Cardiac septum (tissue), 1 donor: ENCODE measurements at regions not wholly inside any gene's neighbourhood (a gene's known extent, or its start where the extent isn't known, plus 50 kb on each side); places are given as distances from the start of the nearest gene placed in this dataset.
"Not testable (repeated sequence)": the region's sequence is repeated elsewhere in the genome, so short reads cannot be mapped to it uniquely, and the experiment has no call there.

ENCODE experiments used
- DNase-seq: peaks from one replicate; pipeline ENCODE4 v3.0.0-alpha.2; 2020; ENCODE audit warnings: low spot score
- intact Hi-C: fragments of 100-400 bp; cut with DNase I; formaldehyde crosslinking; loops from one replicate; pipeline ENCODE4 v1.14.0; 2022
- donor health status: DM: no; HTN: no; CAD: no.

GRCh38 chr17:34755981-34756636, 176.7 kb downstream of the TMEM132E start:
- peak; percentile 50 for DNase-seq
- intact Hi-C loops = no loop called here

GRCh38 chr17:34755371-34755770, 176.0 kb downstream of the TMEM132E start:
- DNase-seq = no peak
- intact Hi-C loops = no loop called here

- intact Hi-C loops = no loop called here
- no peak for DNase-seq
Observed at GRCh38 chr17:34750004-34750403, 170.6 kb downstream of the TMEM132E start.

GRCh38 chr17:34741967-34742366, 162.6 kb downstream of the TMEM132E start:
- intact Hi-C loops = no loop called here
- DNase-seq = peak; percentile 46

- peak; percentile 54 for DNase-seq
- intact Hi-C loops = no loop called here
Observed at GRCh38 chr17:34740565-34741520, 161.5 kb downstream of the TMEM132E start.

GRCh38 chr17:34739386-34739785, 160.0 kb downstream of the TMEM132E start:
- intact Hi-C loops = no loop called here
- DNase-seq = peak; percentile 12

GRCh38 chr17:34737673-34738072, 158.3 kb downstream of the TMEM132E start:
- peak; percentile 10 for DNase-seq
- intact Hi-C loops = not testable (repeated sequence)

GRCh38 chr17:34736611-34737010, 157.2 kb downstream of the TMEM132E start:
- intact Hi-C loops = no loop called here
- peak; percentile 43 for DNase-seq

- intact Hi-C loops = no loop called here
- no peak for DNase-seq
Observed at GRCh38 chr17:34733333-34733732, 154.0 kb downstream of the TMEM132E start.

- intact Hi-C loops = no loop called here
- no peak for DNase-seq
Observed at GRCh38 chr17:34730816-34731215, 151.4 kb downstream of the TMEM132E start.

GRCh38 chr17:34728771-34729310, 149.5 kb downstream of the TMEM132E start:
- no peak for DNase-seq
- intact Hi-C loops = loop anchor here (10.0 kb wide), 1 partner anchor 64 kb away; no protein-coding TSS in a partner anchor

GRCh38 chr17:34727601-34728000, 148.2 kb downstream of the TMEM132E start:
- intact Hi-C loops = loop anchor here (10.0 kb wide), 1 partner anchor 63 kb away; no protein-coding TSS in a partner anchor
- DNase-seq = no peak

GRCh38 chr17:34726536-34727384, 147.4 kb downstream of the TMEM132E start:
- intact Hi-C loops = loop anchor here (10.0 kb wide), 1 partner anchor 62 kb away; no protein-coding TSS in a partner anchor
- no peak for DNase-seq

GRCh38 chr17:34725725-34726124, 146.3 kb downstream of the TMEM132E start:
- no peak for DNase-seq
- intact Hi-C loops = loop anchor here (10.0 kb wide), 1 partner anchor 61 kb away; no protein-coding TSS in a partner anchor

- no peak for DNase-seq
- intact Hi-C loops = loop anchor here (10.0 kb wide), 1 partner anchor 60 kb away; no protein-coding TSS in a partner anchor
Observed at GRCh38 chr17:34725008-34725407, 145.6 kb downstream of the TMEM132E start.

GRCh38 chr17:34723875-34724274, 144.5 kb downstream of the TMEM132E start:
- intact Hi-C loops = loop anchor here (10.0 kb wide), 1 partner anchor 59 kb away; no protein-coding TSS in a partner anchor
- no peak for DNase-seq

- intact Hi-C loops = loop anchor here (10.0 kb wide), 1 partner anchor 57 kb away; no protein-coding TSS in a partner anchor
- no peak for DNase-seq
Observed at GRCh38 chr17:34721326-34721725, 141.9 kb downstream of the TMEM132E start.

GRCh38 chr17:34720760-34721159, 141.4 kb downstream of the TMEM132E start:
- intact Hi-C loops = loop anchor here (10.0 kb wide), 1 partner anchor 56 kb away; no protein-coding TSS in a partner anchor

GRCh38 chr17:34719569-34719968, 140.2 kb downstream of the TMEM132E start:
- no peak for DNase-seq
- intact Hi-C loops = no loop called here

More at GRCh38 chr17:34720760-34721159, 141.4 kb downstream of the TMEM132E start:
- no peak for DNase-seq
